ENCODE measurements at regions not wholly inside any gene's neighbourhood (a gene's known extent, or its start where the extent isn't known, plus 50 kb on each side); places are given as distances from the start of the nearest gene placed in this dataset.

GRCh38 chr11:21769188-21769587 lies 423.7 kb upstream of the ANO5 start:
- H3K27ac ChIP-seq (ENCODE audit: low read depth, low read length): no peak overlapping the region
- H3K4me3 ChIP-seq (ENCODE audit: low read length): no peak overlapping the region
- DNase-seq: no peak
- no peak overlapping the region for H4K8ac ChIP-seq (ENCODE audit: low read depth, low read length)
- no peak overlapping the region for H2BK120ac ChIP-seq (ENCODE audit: low read depth, low read length)
- no peaks in the 10 kb centered on the region for H3K79me1 ChIP-seq (ENCODE audit: low read length)
- no peak overlapping the region for H3K9ac ChIP-seq (ENCODE audit: low read length)
- WGBS (ENCODE audit: extremely low coverage, insufficient coverage, low lambda C conversion rate): no CpG with 5 or more reads among the region's 3 CpGs
- H3K56ac ChIP-seq (ENCODE audit: low read length): no peak overlapping the region
- no peaks in the 10 kb centered on the region for H3K79me2 ChIP-seq (ENCODE audit: control insufficient read depth, insufficient read depth, low read length)
- no peak overlapping the region for H2AK5ac ChIP-seq (ENCODE audit: low read length)
- H3K36me3 ChIP-seq (ENCODE audit: control insufficient read depth, insufficient read depth, low read length): no peaks in the 10 kb centered on the region
- H2BK5ac ChIP-seq (ENCODE audit: low read length): no peak overlapping the region
- H3K4ac ChIP-seq (ENCODE audit: low read depth, low read length): no peak overlapping the region
- no peak overlapping the region for H3K4me2 ChIP-seq (ENCODE audit: low read length)
- H4K5ac ChIP-seq (ENCODE audit: low read length): no peak overlapping the region
- no peaks in the 10 kb centered on the region for H3K27me3 ChIP-seq (ENCODE audit: insufficient read depth, low read length, poor library complexity)
- H2BK15ac ChIP-seq (replicated peaks; ENCODE audit: low read depth): no peak overlapping the region
- H3K18ac ChIP-seq (ENCODE audit: low read length): no peak overlapping the region
- H3K23ac ChIP-seq (ENCODE audit: low read length): no peak overlapping the region
- no peaks in the 10 kb centered on the region for H3K4me1 ChIP-seq (ENCODE audit: control insufficient read depth, low read depth, low read length)

- no peak overlapping the region for H4K5ac ChIP-seq (ENCODE audit: low read length)
- no peak for DNase-seq
- H3K4ac ChIP-seq (ENCODE audit: low read depth, low read length): no peak overlapping the region
- H3K23ac ChIP-seq (ENCODE audit: low read length): no peak overlapping the region
- H3K27ac ChIP-seq (ENCODE audit: low read depth, low read length): no peak overlapping the region
- H3K18ac ChIP-seq (ENCODE audit: low read length): no peak overlapping the region
- no peak overlapping the region for H3K9ac ChIP-seq (ENCODE audit: low read length)
- no peaks in the 10 kb centered on the region for H3K4me1 ChIP-seq (ENCODE audit: control insufficient read depth, low read depth, low read length)
- H2BK15ac ChIP-seq (replicated peaks; ENCODE audit: low read depth): no peak overlapping the region
- no peak overlapping the region for H3K4me2 ChIP-seq (ENCODE audit: low read length)
- no peak overlapping the region for H3K56ac ChIP-seq (ENCODE audit: low read length)
- WGBS (ENCODE audit: extremely low coverage, insufficient coverage, low lambda C conversion rate): no CpG with 5 or more reads among the region's 1 CpG
- H3K4me3 ChIP-seq (ENCODE audit: low read length): no peak overlapping the region
- H2BK120ac ChIP-seq (ENCODE audit: low read depth, low read length): no peak overlapping the region
- no peaks in the 10 kb centered on the region for H3K36me3 ChIP-seq (ENCODE audit: control insufficient read depth, insufficient read depth, low read length)
- H3K79me1 ChIP-seq (ENCODE audit: low read length): no peaks in the 10 kb centered on the region
- no peak overlapping the region for H2AK5ac ChIP-seq (ENCODE audit: low read length)
- H3K27me3 ChIP-seq (ENCODE audit: insufficient read depth, low read length, poor library complexity): no peaks in the 10 kb centered on the region
- H2BK5ac ChIP-seq (ENCODE audit: low read length): no peak overlapping the region
- H3K79me2 ChIP-seq (ENCODE audit: control insufficient read depth, insufficient read depth, low read length): no peaks in the 10 kb centered on the region
- no peak overlapping the region for H4K8ac ChIP-seq (ENCODE audit: low read depth, low read length)
These were observed 421.8 kb upstream of the ANO5 start for GRCh38 chr11:21771097-21771496.

GRCh38 chr11:21774212-21774611 lies 418.7 kb upstream of the ANO5 start:
- H2BK120ac ChIP-seq (ENCODE audit: low read depth, low read length): no peak overlapping the region
- no peak overlapping the region for H3K4me3 ChIP-seq (ENCODE audit: low read length)
- no peak overlapping the region for H3K4me2 ChIP-seq (ENCODE audit: low read length)
- no peak overlapping the region for H2AK5ac ChIP-seq (ENCODE audit: low read length)
- H4K8ac ChIP-seq (ENCODE audit: low read depth, low read length): no peak overlapping the region
- H3K79me1 ChIP-seq (ENCODE audit: low read length): no peaks in the 10 kb centered on the region
- no peak overlapping the region for H3K9ac ChIP-seq (ENCODE audit: low read length)
- WGBS (ENCODE audit: extremely low coverage, insufficient coverage, low lambda C conversion rate): no CpG with 5 or more reads among the region's 2 CpGs
- no peak overlapping the region for H4K5ac ChIP-seq (ENCODE audit: low read length)
- DNase-seq: no peak
- H3K23ac ChIP-seq (ENCODE audit: low read length): no peak overlapping the region
- H3K4ac ChIP-seq (ENCODE audit: low read depth, low read length): no peak overlapping the region
- no peaks in the 10 kb centered on the region for H3K36me3 ChIP-seq (ENCODE audit: control insufficient read depth, insufficient read depth, low read length)
- H3K4me1 ChIP-seq (ENCODE audit: control insufficient read depth, low read depth, low read length): no peaks in the 10 kb centered on the region
- no peak overlapping the region for H3K27ac ChIP-seq (ENCODE audit: low read depth, low read length)
- no peaks in the 10 kb centered on the region for H3K79me2 ChIP-seq (ENCODE audit: control insufficient read depth, insufficient read depth, low read length)
- H3K56ac ChIP-seq (ENCODE audit: low read length): no peak overlapping the region
- no peaks in the 10 kb centered on the region for H3K27me3 ChIP-seq (ENCODE audit: insufficient read depth, low read length, poor library complexity)
- no peak overlapping the region for H2BK15ac ChIP-seq (replicated peaks; ENCODE audit: low read depth)
- no peak overlapping the region for H2BK5ac ChIP-seq (ENCODE audit: low read length)
- no peak overlapping the region for H3K18ac ChIP-seq (ENCODE audit: low read length)

GRCh38 chr11:21775911-21776310 lies 417.0 kb upstream of the ANO5 start:
- H2AK5ac ChIP-seq (ENCODE audit: low read length): no peak overlapping the region
- no peak for DNase-seq
- H2BK15ac ChIP-seq (replicated peaks; ENCODE audit: low read depth): no peak overlapping the region
- no peaks in the 10 kb centered on the region for H3K4me1 ChIP-seq (ENCODE audit: control insufficient read depth, low read depth, low read length)
- H3K9ac ChIP-seq (ENCODE audit: low read length): no peak overlapping the region
- H4K8ac ChIP-seq (ENCODE audit: low read depth, low read length): no peak overlapping the region
- H3K79me1 ChIP-seq (ENCODE audit: low read length): no peaks in the 10 kb centered on the region
- H3K18ac ChIP-seq (ENCODE audit: low read length): no peak overlapping the region
- no peak overlapping the region for H2BK120ac ChIP-seq (ENCODE audit: low read depth, low read length)
- no peak overlapping the region for H3K4me3 ChIP-seq (ENCODE audit: low read length)
- no peaks in the 10 kb centered on the region for H3K36me3 ChIP-seq (ENCODE audit: control insufficient read depth, insufficient read depth, low read length)
- H3K27me3 ChIP-seq (ENCODE audit: insufficient read depth, low read length, poor library complexity): no peaks in the 10 kb centered on the region
- no peaks in the 10 kb centered on the region for H3K79me2 ChIP-seq (ENCODE audit: control insufficient read depth, insufficient read depth, low read length)
- H2BK5ac ChIP-seq (ENCODE audit: low read length): no peak overlapping the region
- no peak overlapping the region for H3K4me2 ChIP-seq (ENCODE audit: low read length)
- H3K4ac ChIP-seq (ENCODE audit: low read depth, low read length): no peak overlapping the region
- no peak overlapping the region for H3K23ac ChIP-seq (ENCODE audit: low read length)
- no peak overlapping the region for H4K5ac ChIP-seq (ENCODE audit: low read length)
- no peak overlapping the region for H3K56ac ChIP-seq (ENCODE audit: low read length)
- H3K27ac ChIP-seq (ENCODE audit: low read depth, low read length): no peak overlapping the region

- no peaks in the 10 kb centered on the region for H3K36me3 ChIP-seq (ENCODE audit: control insufficient read depth, insufficient read depth, low read length)
- H2BK120ac ChIP-seq (ENCODE audit: low read depth, low read length): no peak overlapping the region
- H3K27ac ChIP-seq (ENCODE audit: low read depth, low read length): no peak overlapping the region
- no peak overlapping the region for H2BK5ac ChIP-seq (ENCODE audit: low read length)
- WGBS (ENCODE audit: extremely low coverage, insufficient coverage, low lambda C conversion rate): no CpG with 5 or more reads among the region's 4 CpGs
- H4K5ac ChIP-seq (ENCODE audit: low read length): no peak overlapping the region
- no peak overlapping the region for H3K4me2 ChIP-seq (ENCODE audit: low read length)
- no peak overlapping the region for H3K9ac ChIP-seq (ENCODE audit: low read length)
- no peak overlapping the region for H3K4me3 ChIP-seq (ENCODE audit: low read length)
- no peaks in the 10 kb centered on the region for H3K79me1 ChIP-seq (ENCODE audit: low read length)
- peak; percentile 5 for DNase-seq
- no peak overlapping the region for H3K23ac ChIP-seq (ENCODE audit: low read length)
- no peak overlapping the region for H3K18ac ChIP-seq (ENCODE audit: low read length)
- no peak overlapping the region for H2BK15ac ChIP-seq (replicated peaks; ENCODE audit: low read depth)
- H4K8ac ChIP-seq (ENCODE audit: low read depth, low read length): no peak overlapping the region
- no peak overlapping the region for H2AK5ac ChIP-seq (ENCODE audit: low read length)
- no peaks in the 10 kb centered on the region for H3K79me2 ChIP-seq (ENCODE audit: control insufficient read depth, insufficient read depth, low read length)
- no peak overlapping the region for H3K4ac ChIP-seq (ENCODE audit: low read depth, low read length)
- H3K56ac ChIP-seq (ENCODE audit: low read length): no peak overlapping the region
- H3K4me1 ChIP-seq (ENCODE audit: control insufficient read depth, low read depth, low read length): no peaks in the 10 kb centered on the region
- H3K27me3 ChIP-seq (ENCODE audit: insufficient read depth, low read length, poor library complexity): no peaks in the 10 kb centered on the region
These were observed 408.9 kb upstream of the ANO5 start for GRCh38 chr11:21783954-21784353.

- WGBS (ENCODE audit: extremely low coverage, insufficient coverage, low lambda C conversion rate): no CpG with 5 or more reads among the region's 3 CpGs
- H3K4me2 ChIP-seq (ENCODE audit: low read length): no peak overlapping the region
- H3K4me3 ChIP-seq (ENCODE audit: low read length): no peak overlapping the region
- no peak overlapping the region for H2AK5ac ChIP-seq (ENCODE audit: low read length)
- no peaks in the 10 kb centered on the region for H3K79me1 ChIP-seq (ENCODE audit: low read length)
- no peak overlapping the region for H3K27ac ChIP-seq (ENCODE audit: low read depth, low read length)
- H3K18ac ChIP-seq (ENCODE audit: low read length): no peak overlapping the region
- no peak overlapping the region for H4K5ac ChIP-seq (ENCODE audit: low read length)
- H3K79me2 ChIP-seq (ENCODE audit: control insufficient read depth, insufficient read depth, low read length): no peaks in the 10 kb centered on the region
- H3K23ac ChIP-seq (ENCODE audit: low read length): no peak overlapping the region
- no peak overlapping the region for H2BK120ac ChIP-seq (ENCODE audit: low read depth, low read length)
- no peak overlapping the region for H3K56ac ChIP-seq (ENCODE audit: low read length)
- no peak for DNase-seq
- no peak overlapping the region for H4K8ac ChIP-seq (ENCODE audit: low read depth, low read length)
- no peak overlapping the region for H2BK5ac ChIP-seq (ENCODE audit: low read length)
- H3K27me3 ChIP-seq (ENCODE audit: insufficient read depth, low read length, poor library complexity): no peaks in the 10 kb centered on the region
- no peak overlapping the region for H3K9ac ChIP-seq (ENCODE audit: low read length)
- H3K36me3 ChIP-seq (ENCODE audit: control insufficient read depth, insufficient read depth, low read length): no peaks in the 10 kb centered on the region
- H3K4me1 ChIP-seq (ENCODE audit: control insufficient read depth, low read depth, low read length): no peaks in the 10 kb centered on the region
- no peak overlapping the region for H3K4ac ChIP-seq (ENCODE audit: low read depth, low read length)
- no peak overlapping the region for H2BK15ac ChIP-seq (replicated peaks; ENCODE audit: low read depth)
These were observed 407.5 kb upstream of the ANO5 start for GRCh38 chr11:21785351-21785750.
